ENCODE measurements at regions not wholly inside any gene's neighbourhood (a gene's known extent, or its start where the extent isn't known, plus 50 kb on each side); places are given as distances from the start of the nearest gene placed in this dataset.
"Not testable (repeated sequence)": the region's sequence is repeated elsewhere in the genome, so short reads cannot be mapped to it uniquely, and the experiment has no call there.

- H4K20me1 ChIP-seq (replicated peaks; ENCODE audit: control insufficient read depth, insufficient read depth, low read length); H3K9me3 ChIP-seq (replicated peaks; ENCODE audit: control insufficient read depth, insufficient read depth, low read depth, low read length); H2AFZ ChIP-seq (ENCODE audit: low read depth, low read length); in situ Hi-C loops (cut with MboI); CTCF ChIA-PET (ENCODE audit: low intra/inter-chr PET ratio); H3K79me2 ChIP-seq (ENCODE audit: control insufficient read depth, insufficient read depth, low read length); DNase-seq (ENCODE audit: extremely low read depth in 1 of 4, low spot score in 3 of 4); FAIRE-seq; H3K9ac ChIP-seq (ENCODE audit: insufficient read depth in 1 of 2, low read depth in 2 of 2, low read length in 2 of 2); intact Hi-C loops (cut with micrococcal nuclease); H3K4me2 ChIP-seq (ENCODE audit: insufficient read depth, low read length); H3K4me3 ChIP-seq; BruUV-seq (replicated peaks); H3K27me3 ChIP-seq (ENCODE audit: control insufficient read depth in 2 of 2, insufficient read depth in 2 of 2, low read length in 2 of 2); H3K36me3 ChIP-seq (ENCODE audit: control insufficient read depth, insufficient read depth, low read length); H3K4me1 ChIP-seq (replicated peaks in 1 of 2; ENCODE audit: control insufficient read depth in 2 of 2, insufficient read depth in 2 of 2, low read length in 2 of 2); ATAC-seq; H3K27ac ChIP-seq (ENCODE audit: extremely low read depth, low read depth, low read length); H3K9me1 ChIP-seq (ENCODE audit: control insufficient read depth, insufficient read depth, low read length): not testable (repeated sequence)
- WGBS (ENCODE audit: insufficient coverage, low coverage, missing lambda C conversion rate) = 30% methylated on average over 1 of the region's 1 CpG
- TF ChIP-seq ZNF507 (tag; conservative IDR thresholded peaks at IDR 0.05) = peak; percentile 87
- POLR2A ChIA-PET = interaction anchor here (1.6 kb wide), 1 partner anchor 20 kb away, joined by 4 read pairs; no protein-coding TSS in a partner anchor
Observed at GRCh38 chr1:182221367-182221766, 159.9 kb upstream of the ZNF648 start.

- TF ChIP-seq C11orf30 (IDR thresholded peaks at IDR 0.05; ENCODE audit: low read depth) (peak; percentile 13; the same call in 1 of the 2 replicates), ZNF316 (IDR thresholded peaks at IDR 0.05) (peak; percentile 48; the same call in 1 of the 2 replicates), KLF16 (IDR thresholded peaks at IDR 0.05) (no peak)
- ATAC-seq (no peak), DNase-seq (ENCODE audit: extremely low read depth in 1 of 4, low spot score in 3 of 4) (no peak), FAIRE-seq (no peak)
- H2AFZ ChIP-seq (ENCODE audit: low read depth, low read length) = no peak overlapping the region
- in situ Hi-C loops (cut with MboI) = no loop called here
- no peak overlapping the region for H3K9ac ChIP-seq (ENCODE audit: insufficient read depth in 1 of 2, low read depth in 2 of 2, low read length in 2 of 2)
- BruUV-seq (replicated peaks) = no TSS peak
- H3K27ac ChIP-seq (ENCODE audit: extremely low read depth, low read depth, low read length) = no peak overlapping the region
- WGBS (ENCODE audit: insufficient coverage, low coverage, missing lambda C conversion rate) = 35% methylated on average over 2 of the region's 2 CpGs
- no peaks in the 10 kb centered on the region for H3K9me1 ChIP-seq (ENCODE audit: control insufficient read depth, insufficient read depth, low read length)
- ChIA-PET POLR2A (no interaction called here), CTCF (ENCODE audit: low intra/inter-chr PET ratio) (no interaction called here)
- H4K20me1 ChIP-seq (replicated peaks; ENCODE audit: control insufficient read depth, insufficient read depth, low read length) = no peaks in the 10 kb centered on the region
- H3K4me3 ChIP-seq = no peak overlapping the region
- H3K79me2 ChIP-seq (ENCODE audit: control insufficient read depth, insufficient read depth, low read length) = no peaks in the 10 kb centered on the region
- H3K4me2 ChIP-seq (ENCODE audit: insufficient read depth, low read length) = no peak overlapping the region
- H3K36me3 ChIP-seq (ENCODE audit: control insufficient read depth, insufficient read depth, low read length) = no peaks in the 10 kb centered on the region
- no peaks in the 10 kb centered on the region for H3K9me3 ChIP-seq (replicated peaks; ENCODE audit: control insufficient read depth, insufficient read depth, low read depth, low read length)
- intact Hi-C loops (cut with micrococcal nuclease) = no loop called here
- H3K4me1 ChIP-seq (replicated peaks in 1 of 2; ENCODE audit: control insufficient read depth in 2 of 2, insufficient read depth in 2 of 2, low read length in 2 of 2) = peaks cover 0 to 3% of the 10 kb centered on the region in 2 experiments; a peak in 1 of 5 replicates
- H3K27me3 ChIP-seq (ENCODE audit: control insufficient read depth in 2 of 2, insufficient read depth in 2 of 2, low read length in 2 of 2) = peaks cover 0 to 5% of the 10 kb centered on the region in 2 experiments; a peak in 1 of 5 replicates
Observed at GRCh38 chr1:182217967-182218366, 156.5 kb upstream of the ZNF648 start.

All from K562 (cell line).